ENCODE measurements at regions not wholly inside any gene's neighbourhood (a gene's known extent, or its start where the extent isn't known, plus 50 kb on each side); places are given as distances from the start of the nearest gene placed in this dataset.

DNA sequence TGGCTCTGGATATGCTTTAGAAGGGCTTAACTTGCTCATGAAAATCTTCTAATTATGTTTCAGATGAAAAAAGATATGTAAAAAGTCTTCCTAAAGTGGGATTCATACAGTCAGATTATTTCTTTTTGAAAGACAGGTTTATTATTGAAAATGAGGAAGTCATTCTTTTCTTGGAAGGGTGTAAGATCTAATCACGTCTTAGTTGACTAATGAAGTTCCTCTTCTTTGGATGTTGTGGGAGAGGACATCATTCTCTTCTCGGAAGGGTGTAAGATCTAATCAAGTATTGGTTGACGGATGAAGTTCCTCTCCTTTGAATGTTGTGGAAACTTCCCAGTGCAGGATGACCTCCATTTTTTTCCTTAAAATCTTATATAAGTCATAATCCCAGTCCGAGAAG is 74.9 kb downstream of the ALG10 start:
- TF ChIP-seq EZH2phosphoT487 (IDR thresholded peaks at IDR 0.05), result no peak
- TF ChIP-seq, protein P1, sequence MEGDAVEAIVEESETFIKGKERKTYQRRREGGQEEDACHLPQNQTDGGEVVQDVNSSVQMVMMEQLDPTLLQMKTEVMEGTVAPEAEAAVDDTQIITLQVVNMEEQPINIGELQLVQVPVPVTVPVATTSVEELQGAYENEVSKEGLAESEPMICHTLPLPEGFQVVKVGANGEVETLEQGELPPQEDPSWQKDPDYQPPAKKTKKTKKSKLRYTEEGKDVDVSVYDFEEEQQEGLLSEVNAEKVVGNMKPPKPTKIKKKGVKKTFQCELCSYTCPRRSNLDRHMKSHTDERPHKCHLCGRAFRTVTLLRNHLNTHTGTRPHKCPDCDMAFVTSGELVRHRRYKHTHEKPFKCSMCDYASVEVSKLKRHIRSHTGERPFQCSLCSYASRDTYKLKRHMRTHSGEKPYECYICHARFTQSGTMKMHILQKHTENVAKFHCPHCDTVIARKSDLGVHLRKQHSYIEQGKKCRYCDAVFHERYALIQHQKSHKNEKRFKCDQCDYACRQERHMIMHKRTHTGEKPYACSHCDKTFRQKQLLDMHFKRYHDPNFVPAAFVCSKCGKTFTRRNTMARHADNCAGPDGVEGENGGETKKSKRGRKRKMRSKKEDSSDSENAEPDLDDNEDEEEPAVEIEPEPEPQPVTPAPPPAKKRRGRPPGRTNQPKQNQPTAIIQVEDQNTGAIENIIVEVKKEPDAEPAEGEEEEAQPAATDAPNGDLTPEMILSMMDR (IDR thresholded peaks at IDR 0.05), result no peak
- no peak for TF ChIP-seq EZH2 (IDR thresholded peaks at IDR 0.05)
- Histone ChIP-seq H2AFZ (replicated peaks) (no peak overlapping the region), H3K36me3 (no peaks in the 10 kb centered on the region), H3K27me3 (no peaks in the 10 kb centered on the region), H3K27ac (no peak overlapping the region), H3K4me3 (no peak overlapping the region), H4K20me1 (ENCODE audit: low read depth) (no peaks in the 10 kb centered on the region), H3K4me2 (no peak overlapping the region), H3K4me1 (no peaks in the 10 kb centered on the region), H3K9ac (no peak overlapping the region), H3F3A (ENCODE audit: low read depth) (no peaks in the 10 kb centered on the region), H3K79me2 (ENCODE audit: low read depth) (no peaks in the 10 kb centered on the region), H3K9me3 (ENCODE audit: low read depth) (peaks cover 16% of the 10 kb centered on the region)
- Mint-ChIP-seq H3K36me3 (no peaks in the 10 kb centered on the region), H3K27ac (no peak overlapping the region), H3K4me1 (no peaks in the 10 kb centered on the region), H3K9me3 (peaks cover 14% of the 10 kb centered on the region), H3K27me3 (ENCODE audit: insufficient read depth, low read depth) (peaks cover 2% of the 10 kb centered on the region), H3K4me3 (no peak overlapping the region)
- no peak for DNase-seq (ENCODE audit: low spot score)

- no peak overlapping the region for H3K4me3 ChIP-seq
- H3K9me3 ChIP-seq (ENCODE audit: low read depth), result peaks cover 5% of the 10 kb centered on the region
- H3K79me2 ChIP-seq (ENCODE audit: low read depth), result no peaks in the 10 kb centered on the region
- Mint-ChIP-seq H3K27ac (no peak overlapping the region), H3K27me3 (ENCODE audit: insufficient read depth, low read depth) (no peaks in the 10 kb centered on the region), H3K4me1 (no peaks in the 10 kb centered on the region), H3K4me3 (no peak overlapping the region), H3K9me3 (peaks cover 28% of the 10 kb centered on the region), H3K36me3 (no peaks in the 10 kb centered on the region)
- no peak overlapping the region for H2AFZ ChIP-seq (replicated peaks)
- H3F3A ChIP-seq (ENCODE audit: low read depth), result no peaks in the 10 kb centered on the region
- no peak overlapping the region for H3K9ac ChIP-seq
- H3K36me3 ChIP-seq, result no peaks in the 10 kb centered on the region
- no peaks in the 10 kb centered on the region for H4K20me1 ChIP-seq (ENCODE audit: low read depth)
- no peaks in the 10 kb centered on the region for H3K27me3 ChIP-seq
- H3K4me2 ChIP-seq, result no peak overlapping the region
- H3K27ac ChIP-seq, result no peak overlapping the region
- no peak for DNase-seq (ENCODE audit: low spot score)
- H3K4me1 ChIP-seq, result no peaks in the 10 kb centered on the region
- TF ChIP-seq, protein P1 (IDR thresholded peaks at IDR 0.05), result no peak
- TF ChIP-seq EZH2phosphoT487 (IDR thresholded peaks at IDR 0.05) (no peak), EZH2 (IDR thresholded peaks at IDR 0.05) (no peak)
Observed at GRCh38 chr12:34105392-34105933, 83.2 kb downstream of the ALG10 start.

- Mint-ChIP-seq H3K36me3 (no peaks in the 10 kb centered on the region), H3K4me1 (no peaks in the 10 kb centered on the region), H3K27me3 (ENCODE audit: insufficient read depth, low read depth) (peaks cover 2% of the 10 kb centered on the region), H3K9me3 (peaks cover 32% of the 10 kb centered on the region), H3K4me3 (no peak overlapping the region), H3K27ac (no peak overlapping the region)
- Histone ChIP-seq H3K4me1 (no peaks in the 10 kb centered on the region), H3K36me3 (no peaks in the 10 kb centered on the region), H3K4me3 (no peak overlapping the region), H3K9me3 (ENCODE audit: low read depth) (peaks cover 5% of the 10 kb centered on the region), H3K9ac (no peak overlapping the region), H3F3A (ENCODE audit: low read depth) (no peaks in the 10 kb centered on the region), H2AFZ (replicated peaks) (no peak overlapping the region), H3K4me2 (no peak overlapping the region), H4K20me1 (ENCODE audit: low read depth) (no peaks in the 10 kb centered on the region), H3K27ac (no peak overlapping the region), H3K27me3 (no peaks in the 10 kb centered on the region), H3K79me2 (ENCODE audit: low read depth) (no peaks in the 10 kb centered on the region)
- DNase-seq (ENCODE audit: low spot score), result no peak
- TF ChIP-seq EZH2phosphoT487 (IDR thresholded peaks at IDR 0.05) (no peak), EZH2 (IDR thresholded peaks at IDR 0.05) (no peak)
- TF ChIP-seq, protein P1 (IDR thresholded peaks at IDR 0.05), result no peak
Observed at GRCh38 chr12:34106172-34106571, 83.9 kb downstream of the ALG10 start.
